Mesodermal cell (in vitro differentiated cells): ENCODE measurements at regions not wholly inside any gene's neighbourhood (a gene's known extent, or its start where the extent isn't known, plus 50 kb on each side); places are given as distances from the start of the nearest gene placed in this dataset.

ENCODE experiments used
- H3K27ac ChIP-seq: 2 replicates; pipeline ENCODE4 v1.7.0; 2013; ENCODE audit warnings: mild to moderate bottlenecking, low read depth, low read length, moderate library complexity; ENCODE audit not compliant: severe bottlenecking
- H3K36me3 ChIP-seq: 2 replicates; pipeline ENCODE4 v1.7.1; 2013; ENCODE audit warnings: mild to moderate bottlenecking, low read length, moderate library complexity; ENCODE audit not compliant: control insufficient read depth, insufficient read depth
- H3K4me1 ChIP-seq: one replicate; pipeline ENCODE4 v1.7.1; 2013; ENCODE audit warnings: mild to moderate bottlenecking, low read length; ENCODE audit not compliant: insufficient read depth, control insufficient read depth, poor library complexity, severe bottlenecking
- H3K4me3 ChIP-seq: 2 replicates; pipeline ENCODE4 v1.7.0; 2013; ENCODE audit warnings: low read length, control low read depth, mild to moderate bottlenecking; ENCODE audit not compliant: insufficient read depth, poor library complexity, severe bottlenecking; ENCODE audit errors: extremely low read depth
- H3K9me3 ChIP-seq: 2 replicates; pipeline ENCODE4 v1.7.1; 2013; ENCODE audit warnings: mild to moderate bottlenecking, low read length, moderate library complexity; ENCODE audit not compliant: control insufficient read depth
- WGBS, 2 experiments: methylation state at CpG; one replicate each; pipeline ENCODE4 v1.1.5; 2013; ENCODE audit warnings: missing lambda C conversion rate in 2 of 2; ENCODE audit not compliant: insufficient coverage in 2 of 2; 5-methylcytosine and 5-hydroxymethylcytosine counted together

GRCh38 chr5:101877451-101877850 lies 418.6 kb downstream of the SLCO4C1 start:
- 100% methylated on average over 1 of the region's 1 CpG; no CpG with 5 or more reads in 1 of the 2 experiments for WGBS, 2 experiments
- H3K4me1 ChIP-seq: no peaks in the 10 kb centered on the region
- no peak overlapping the region for H3K27ac ChIP-seq
- no peaks in the 10 kb centered on the region for H3K36me3 ChIP-seq
- H3K4me3 ChIP-seq: no peak overlapping the region
- no peaks in the 10 kb centered on the region for H3K9me3 ChIP-seq

GRCh38 chr5:101866473-101866872 lies 429.6 kb downstream of the SLCO4C1 start:
- H3K36me3 ChIP-seq: no peaks in the 10 kb centered on the region
- H3K27ac ChIP-seq: no peak overlapping the region
- H3K9me3 ChIP-seq: no peaks in the 10 kb centered on the region
- no peaks in the 10 kb centered on the region for H3K4me1 ChIP-seq
- WGBS, 2 experiments: no CpG with 5 or more reads among the region's 1 CpG
- no peak overlapping the region for H3K4me3 ChIP-seq

- H3K36me3 ChIP-seq: no peaks in the 10 kb centered on the region
- no peak overlapping the region for H3K4me3 ChIP-seq
- H3K27ac ChIP-seq: no peak overlapping the region
- H3K4me1 ChIP-seq: no peaks in the 10 kb centered on the region
- 82 to 86% methylated on average over 4 to 6 of the region's 6 CpGs for WGBS, 2 experiments
- no peaks in the 10 kb centered on the region for H3K9me3 ChIP-seq
Measured at GRCh38 chr5:101860563-101860962, 435.5 kb downstream of the SLCO4C1 start.

- Histone ChIP-seq H3K36me3 (no peaks in the 10 kb centered on the region), H3K9me3 (no peaks in the 10 kb centered on the region), H3K4me1 (no peaks in the 10 kb centered on the region), H3K27ac (no peak overlapping the region), H3K4me3 (no peak overlapping the region)
- WGBS, 2 experiments: 93 to 100% methylated on average over 6 to 10 of the region's 10 CpGs
Measured at GRCh38 chr5:101860145-101860544, 435.9 kb downstream of the SLCO4C1 start.

- Histone ChIP-seq H3K4me3 (no peak overlapping the region), H3K4me1 (no peaks in the 10 kb centered on the region), H3K27ac (no peak overlapping the region), H3K36me3 (no peaks in the 10 kb centered on the region), H3K9me3 (no peaks in the 10 kb centered on the region)
Measured at GRCh38 chr5:101846496-101846895, 449.6 kb downstream of the SLCO4C1 start.

- H3K36me3 ChIP-seq: no peaks in the 10 kb centered on the region
- no peak overlapping the region for H3K4me3 ChIP-seq
- H3K9me3 ChIP-seq: no peaks in the 10 kb centered on the region
- WGBS, 2 experiments: no CpG with 5 or more reads among the region's 1 CpG
- H3K27ac ChIP-seq: no peak overlapping the region
- H3K4me1 ChIP-seq: no peaks in the 10 kb centered on the region
Measured at GRCh38 chr5:101843055-101843454, 453.0 kb downstream of the SLCO4C1 start.

- no peak overlapping the region for H3K4me3 ChIP-seq
- H3K9me3 ChIP-seq: no peaks in the 10 kb centered on the region
- no peak overlapping the region for H3K27ac ChIP-seq
- 86 to 90% methylated on average over 1 to 2 of the region's 5 CpGs for WGBS, 2 experiments
- no peaks in the 10 kb centered on the region for H3K4me1 ChIP-seq
- H3K36me3 ChIP-seq: no peaks in the 10 kb centered on the region
Measured at GRCh38 chr5:101838435-101838834, 457.6 kb downstream of the SLCO4C1 start.

- Histone ChIP-seq H3K4me1 (no peaks in the 10 kb centered on the region), H3K4me3 (no peak overlapping the region), H3K36me3 (no peaks in the 10 kb centered on the region), H3K27ac (no peak overlapping the region), H3K9me3 (peaks cover 4% of the 10 kb centered on the region)
- no CpG with 5 or more reads among the region's 4 CpGs for WGBS, 2 experiments
Measured at GRCh38 chr5:101829255-101829654, 466.8 kb downstream of the SLCO4C1 start.

GRCh38 chr5:101811466-101811865 lies 484.6 kb downstream of the SLCO4C1 start:
- Histone ChIP-seq H3K36me3 (no peaks in the 10 kb centered on the region), H3K4me3 (no peak overlapping the region), H3K27ac (no peak overlapping the region), H3K4me1 (no peaks in the 10 kb centered on the region), H3K9me3 (no peaks in the 10 kb centered on the region)

- Histone ChIP-seq H3K36me3 (no peaks in the 10 kb centered on the region), H3K9me3 (no peaks in the 10 kb centered on the region), H3K4me1 (no peaks in the 10 kb centered on the region), H3K4me3 (no peak overlapping the region), H3K27ac (no peak overlapping the region)
- WGBS, 2 experiments: 88 to 100% methylated on average over 1 of the region's 2 CpGs
Measured at GRCh38 chr5:101806410-101806809, 489.7 kb downstream of the SLCO4C1 start.

GRCh38 chr5:101796427-101796826 lies 499.7 kb downstream of the SLCO4C1 start:
- no peak overlapping the region for H3K27ac ChIP-seq
- no peaks in the 10 kb centered on the region for H3K4me1 ChIP-seq
- no peaks in the 10 kb centered on the region for H3K9me3 ChIP-seq
- no peaks in the 10 kb centered on the region for H3K36me3 ChIP-seq
- H3K4me3 ChIP-seq: no peak overlapping the region

GRCh38 chr5:101788797-101789196 lies 507.3 kb downstream of the SLCO4C1 start:
- 77 to 81% methylated on average over 4 of the region's 4 CpGs for WGBS, 2 experiments
- Histone ChIP-seq H3K27ac (no peak overlapping the region), H3K4me1 (no peaks in the 10 kb centered on the region), H3K9me3 (no peaks in the 10 kb centered on the region), H3K36me3 (no peaks in the 10 kb centered on the region), H3K4me3 (no peak overlapping the region)
